Fibroblast of villous mesenchyme (primary cell): ENCODE measurements at regions not wholly inside any gene's neighbourhood (a gene's known extent, or its start where the extent isn't known, plus 50 kb on each side); places are given as distances from the start of the nearest gene placed in this dataset.

ENCODE experiments used
- DNase-seq: peaks from one replicate; pipeline ENCODE4 v3.0.0-alpha.2; 2010; ENCODE audit warnings: low read depth
- H3K4me3 ChIP-seq: 2 replicates; pipeline ENCODE4 v1.5.1; 2011; ENCODE audit warnings: low read depth, mild to moderate bottlenecking, low read length
- CTCF ChIP-seq: IDR thresholded peaks from 2 replicates; pipeline ENCODE4 v1.5.1; 2012; ENCODE audit warnings: low read depth, mild to moderate bottlenecking, low read length; ENCODE audit not compliant: insufficient read depth

GRCh38 chr2:204032301-204032700 lies 95.7 kb downstream of the ICOS start:
- no peak overlapping the region for H3K4me3 ChIP-seq
- no peak for DNase-seq
- no peak for TF ChIP-seq CTCF

- no peak for DNase-seq
- H3K4me3 ChIP-seq, result no peak overlapping the region
- no peak for TF ChIP-seq CTCF
These were observed 97.3 kb downstream of the ICOS start for GRCh38 chr2:204033611-204034495.

- TF ChIP-seq CTCF, result no peak
- no peak overlapping the region for H3K4me3 ChIP-seq
- DNase-seq, result no peak
These were observed 100.1 kb downstream of the ICOS start for GRCh38 chr2:204036706-204037105.

GRCh38 chr2:204037286-204037685 lies 100.7 kb downstream of the ICOS start:
- no peak for TF ChIP-seq CTCF
- H3K4me3 ChIP-seq, result no peak overlapping the region
- no peak for DNase-seq

GRCh38 chr2:204039298-204039838 lies 102.8 kb downstream of the ICOS start:
- DNase-seq, result no peak
- TF ChIP-seq CTCF, result no peak
- H3K4me3 ChIP-seq, result no peak overlapping the region

- DNase-seq, result no peak
- H3K4me3 ChIP-seq, result no peak overlapping the region
- no peak for TF ChIP-seq CTCF
These were observed 103.5 kb downstream of the ICOS start for GRCh38 chr2:204040016-204040415.
